Activated CD8-positive, alpha-beta memory T cell treated with anti-CD3 and anti-CD28 coated beads, Interleukin-2, amount 10 ng/mL, durations not matched to agents 7 days and 5 days (primary cell): ENCODE measurements at regions not wholly inside any gene's neighbourhood (a gene's known extent, or its start where the extent isn't known, plus 50 kb on each side); places are given as distances from the start of the nearest gene placed in this dataset.
"Not testable (repeated sequence)": the region's sequence is repeated elsewhere in the genome, so short reads cannot be mapped to it uniquely, and the experiment has no call there.

ENCODE experiments used
- ATAC-seq: fragments of 150-1000 bp; cut with Tn5 transposase; one replicate; pipeline ENCODE4 v1.10.0; 2021; ENCODE audit warnings: moderate library complexity
- CTCF ChIA-PET: fragments of 350-600 bp; sonication (Branson Sonifier 250); formaldehyde crosslinking; loops from one replicate; lab custom pipeline; 2021; ENCODE audit warnings: antibody characterized with exemption; lab: Charles Lee
- DNase-seq: peaks from one replicate; pipeline ENCODE4 v3.0.0-alpha.2; 2020
- H3K27ac Mint-ChIP-seq: one replicate; pipeline ENCODE4 v1.8.0; 2021; ENCODE audit warnings: mild to moderate bottlenecking, mixed read lengths
- H3K27me3 Mint-ChIP-seq: one replicate; pipeline ENCODE4 v1.8.0; 2021; ENCODE audit warnings: mixed read lengths
- H3K36me3 Mint-ChIP-seq: one replicate; pipeline ENCODE4 v1.8.0; 2021; ENCODE audit warnings: mild to moderate bottlenecking, mixed read lengths
- H3K4me1 Mint-ChIP-seq: one replicate; pipeline ENCODE4 v1.8.0; 2021; ENCODE audit warnings: mixed read lengths
- H3K4me3 Mint-ChIP-seq: one replicate; pipeline ENCODE4 v1.8.0; 2021; ENCODE audit warnings: mild to moderate bottlenecking, moderate library complexity, mixed read lengths
- H3K9me3 Mint-ChIP-seq: one replicate; pipeline ENCODE4 v1.8.0; 2022; ENCODE audit warnings: low read depth, mixed read lengths

- Mint-ChIP-seq H3K36me3 (no peaks in the 10 kb centered on the region), H3K4me1 (no peaks in the 10 kb centered on the region), H3K27me3 (no peaks in the 10 kb centered on the region), H3K27ac (no peak overlapping the region), H3K9me3 (peaks cover 15% of the 10 kb centered on the region), H3K4me3 (no peak overlapping the region)
- ATAC-seq (no peak), DNase-seq (no peak)
- CTCF ChIA-PET = no interaction called here
Measured at GRCh38 chr17:22278302-22279275, 586.3 kb downstream of the KCNJ18 start.

GRCh38 chr17:22286337-22287041 is 594.2 kb downstream of the KCNJ18 start:
- no peaks in the 10 kb centered on the region for H3K27me3 Mint-ChIP-seq
- H3K4me3 Mint-ChIP-seq = no peak overlapping the region
- no peaks in the 10 kb centered on the region for H3K36me3 Mint-ChIP-seq
- no peak for ATAC-seq
- no peak for DNase-seq
- H3K27ac Mint-ChIP-seq = no peak overlapping the region
- no peaks in the 10 kb centered on the region for H3K4me1 Mint-ChIP-seq
- CTCF ChIA-PET = no interaction called here
- H3K9me3 Mint-ChIP-seq = peaks cover 7% of the 10 kb centered on the region

GRCh38 chr17:22298484-22298951 is 606.2 kb downstream of the KCNJ18 start:
- peaks cover 12% of the 10 kb centered on the region for H3K9me3 Mint-ChIP-seq
- H3K36me3 Mint-ChIP-seq, CTCF ChIA-PET, H3K4me1 Mint-ChIP-seq, ATAC-seq, H3K27ac Mint-ChIP-seq, H3K4me3 Mint-ChIP-seq, H3K27me3 Mint-ChIP-seq, DNase-seq: not testable (repeated sequence)

- H3K27ac Mint-ChIP-seq = no peak overlapping the region
- no peaks in the 10 kb centered on the region for H3K27me3 Mint-ChIP-seq
- peaks cover 2% of the 10 kb centered on the region for H3K36me3 Mint-ChIP-seq
- H3K4me3 Mint-ChIP-seq = no peak overlapping the region
- no peak for DNase-seq
- no peak for ATAC-seq
- CTCF ChIA-PET = no interaction called here
- H3K4me1 Mint-ChIP-seq = no peaks in the 10 kb centered on the region
- H3K9me3 Mint-ChIP-seq = peaks cover 12% of the 10 kb centered on the region
Measured at GRCh38 chr17:22300177-22300576, 607.9 kb downstream of the KCNJ18 start.

- Mint-ChIP-seq H3K27ac (no peak overlapping the region), H3K27me3 (no peaks in the 10 kb centered on the region), H3K36me3 (peaks cover 2% of the 10 kb centered on the region), H3K4me1 (no peaks in the 10 kb centered on the region), H3K4me3 (no peak overlapping the region), H3K9me3 (peaks cover 18% of the 10 kb centered on the region)
- ATAC-seq = no peak
- DNase-seq = no peak
- CTCF ChIA-PET = no interaction called here
Measured at GRCh38 chr17:22300731-22301352, 608.5 kb downstream of the KCNJ18 start.

GRCh38 chr17:22301353-22301745 is 609.0 kb downstream of the KCNJ18 start:
- Mint-ChIP-seq H3K9me3 (peaks cover 19% of the 10 kb centered on the region), H3K4me1 (no peaks in the 10 kb centered on the region), H3K27me3 (no peaks in the 10 kb centered on the region), H3K4me3 (no peak overlapping the region), H3K27ac (no peak overlapping the region), H3K36me3 (peaks cover 2% of the 10 kb centered on the region)
- CTCF ChIA-PET = no interaction called here
- no peak for DNase-seq
- ATAC-seq = no peak

- ATAC-seq (no peak), DNase-seq (no peak)
- H3K4me3 Mint-ChIP-seq = no peak overlapping the region
- no peaks in the 10 kb centered on the region for H3K27me3 Mint-ChIP-seq
- H3K4me1 Mint-ChIP-seq = no peaks in the 10 kb centered on the region
- H3K36me3 Mint-ChIP-seq = peaks cover 2% of the 10 kb centered on the region
- CTCF ChIA-PET = no interaction called here
- H3K9me3 Mint-ChIP-seq = peaks cover 21% of the 10 kb centered on the region
- no peak overlapping the region for H3K27ac Mint-ChIP-seq
Measured at GRCh38 chr17:22303096-22303495, 610.8 kb downstream of the KCNJ18 start.

GRCh38 chr17:22303865-22304264 is 611.5 kb downstream of the KCNJ18 start:
- H3K4me1 Mint-ChIP-seq = no peaks in the 10 kb centered on the region
- DNase-seq (no peak), ATAC-seq (no peak)
- CTCF ChIA-PET = no interaction called here
- H3K27ac Mint-ChIP-seq = no peak overlapping the region
- peaks cover 21% of the 10 kb centered on the region for H3K9me3 Mint-ChIP-seq
- H3K4me3 Mint-ChIP-seq = no peak overlapping the region
- H3K36me3 Mint-ChIP-seq = peaks cover 2% of the 10 kb centered on the region
- H3K27me3 Mint-ChIP-seq = no peaks in the 10 kb centered on the region

- H3K9me3 Mint-ChIP-seq = peaks cover 16% of the 10 kb centered on the region
- CTCF ChIA-PET = no interaction called here
- no peak for DNase-seq
- H3K27me3 Mint-ChIP-seq = no peaks in the 10 kb centered on the region
- H3K4me3 Mint-ChIP-seq = no peak overlapping the region
- no peaks in the 10 kb centered on the region for H3K4me1 Mint-ChIP-seq
- ATAC-seq = no peak
- H3K27ac Mint-ChIP-seq = no peak overlapping the region
- H3K36me3 Mint-ChIP-seq = peaks cover 2% of the 10 kb centered on the region
Measured at GRCh38 chr17:22304667-22305303, 612.5 kb downstream of the KCNJ18 start.

GRCh38 chr17:22305356-22306071 is 613.2 kb downstream of the KCNJ18 start:
- Mint-ChIP-seq H3K27ac (no peak overlapping the region), H3K4me3 (no peak overlapping the region), H3K9me3 (peaks cover 19% of the 10 kb centered on the region), H3K27me3 (no peaks in the 10 kb centered on the region), H3K36me3 (peaks cover 2% of the 10 kb centered on the region), H3K4me1 (no peaks in the 10 kb centered on the region)
- no peak for DNase-seq
- ATAC-seq = no peak
- CTCF ChIA-PET = no interaction called here

GRCh38 chr17:22310292-22310691 is 618.0 kb downstream of the KCNJ18 start:
- CTCF ChIA-PET, ATAC-seq, H3K4me1 Mint-ChIP-seq, DNase-seq, H3K4me3 Mint-ChIP-seq, H3K27ac Mint-ChIP-seq, H3K36me3 Mint-ChIP-seq, H3K27me3 Mint-ChIP-seq: not testable (repeated sequence)
- H3K9me3 Mint-ChIP-seq = peaks cover 14% of the 10 kb centered on the region

- ATAC-seq = no peak
- Mint-ChIP-seq H3K4me1 (no peaks in the 10 kb centered on the region), H3K27ac (no peak overlapping the region), H3K36me3 (no peaks in the 10 kb centered on the region), H3K4me3 (no peak overlapping the region), H3K27me3 (no peaks in the 10 kb centered on the region), H3K9me3 (peaks cover 8% of the 10 kb centered on the region)
- CTCF ChIA-PET = no interaction called here
- no peak for DNase-seq
Measured at GRCh38 chr17:22310717-22311686, 618.7 kb downstream of the KCNJ18 start.
